ENCODE measurements at regions not wholly inside any gene's neighbourhood (a gene's known extent, or its start where the extent isn't known, plus 50 kb on each side); places are given as distances from the start of the nearest gene placed in this dataset.

DNA sequence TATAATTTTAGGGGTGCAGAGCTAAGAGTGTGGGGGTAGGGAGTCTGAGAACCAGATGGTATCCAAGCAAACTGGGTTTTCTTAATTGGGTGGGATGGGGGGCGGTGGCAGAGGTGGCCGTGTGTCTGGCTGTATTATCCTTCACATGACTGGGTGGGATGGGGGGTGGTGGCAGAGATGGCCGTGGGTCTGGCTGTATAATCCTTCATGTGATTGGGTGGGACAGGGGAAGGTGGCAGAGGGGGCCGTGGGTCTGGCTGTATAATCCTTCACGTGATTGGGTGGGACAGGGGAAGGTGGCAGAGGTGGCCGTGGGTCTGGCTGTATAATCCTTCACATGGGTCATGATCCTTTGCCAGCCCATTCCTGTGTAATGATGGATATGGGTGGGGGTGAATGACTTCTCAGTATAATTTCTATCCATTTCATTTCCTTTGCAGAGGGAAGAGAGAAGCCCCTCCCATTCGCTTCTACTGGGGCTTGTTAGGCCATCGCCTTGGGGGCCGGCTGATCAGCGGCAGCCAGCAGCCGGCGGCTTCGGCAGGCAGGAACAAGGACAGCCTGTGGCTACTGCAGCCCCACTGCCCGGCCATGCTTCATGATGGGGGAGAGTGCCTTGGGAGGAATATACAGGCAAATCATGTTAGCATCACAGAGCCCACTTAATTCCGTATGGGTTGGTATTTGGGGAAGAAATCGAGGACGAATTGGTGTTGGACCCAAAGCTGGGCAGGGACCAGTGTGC is 179.6 kb upstream of the MKI67 start:
- Histone ChIP-seq H3K4me3 (ENCODE audit: low read depth in 1 of 2, low read length in 2 of 2) (no peak overlapping the region), H3K9me3 (ENCODE audit: insufficient read depth, low read length, severe bottlenecking) (peaks cover 13% of the 10 kb centered on the region), H3K4me2 (ENCODE audit: insufficient read depth, low read length) (no peak overlapping the region), H2AFZ (ENCODE audit: low read depth, low read length) (no peak overlapping the region), H3K4me1 (ENCODE audit: insufficient read depth, low read length) (no peaks in the 10 kb centered on the region), H3K79me2 (ENCODE audit: insufficient read depth, low read length) (no peaks in the 10 kb centered on the region), H3K36me3 (ENCODE audit: insufficient read depth, low read length) (no peaks in the 10 kb centered on the region; the same call in 1 of the 2 replicates), H4K20me1 (ENCODE audit: insufficient read depth, low read length) (no peaks in the 10 kb centered on the region), H3K9ac (ENCODE audit: low read depth, low read length) (no peak overlapping the region), H3K27me3 (ENCODE audit: insufficient read depth, low read length, poor library complexity) (no peaks in the 10 kb centered on the region), H3K27ac (ENCODE audit: low read length) (no peak overlapping the region)
- no peak for TF ChIP-seq CTCF (IDR thresholded peaks at IDR 0.05; ENCODE audit: borderline replicate concordance, extremely low read depth, low read length, poor library complexity, severe bottlenecking)
- no peak for TF ChIP-seq EZH2 (IDR thresholded peaks at IDR 0.05; ENCODE audit: borderline replicate concordance, low read depth, low read length, severe bottlenecking)
- ATAC-seq (ENCODE audit: insufficient read depth, low read depth) = no peak
- no peak for DNase-seq

- H3K9ac ChIP-seq (ENCODE audit: low read depth, low read length) = no peak overlapping the region
- no peak for TF ChIP-seq EZH2 (IDR thresholded peaks at IDR 0.05; ENCODE audit: borderline replicate concordance, low read depth, low read length, severe bottlenecking)
- no peak for TF ChIP-seq CTCF (IDR thresholded peaks at IDR 0.05; ENCODE audit: borderline replicate concordance, extremely low read depth, low read length, poor library complexity, severe bottlenecking)
- H3K27ac ChIP-seq (ENCODE audit: low read length) = no peak overlapping the region
- no peak overlapping the region for H3K4me3 ChIP-seq (ENCODE audit: low read depth in 1 of 2, low read length in 2 of 2)
- H3K4me1 ChIP-seq (ENCODE audit: insufficient read depth, low read length) = no peaks in the 10 kb centered on the region
- H3K36me3 ChIP-seq (ENCODE audit: insufficient read depth, low read length) = no peaks in the 10 kb centered on the region; the same call in 1 of the 2 replicates
- peaks cover 8% of the 10 kb centered on the region for H3K9me3 ChIP-seq (ENCODE audit: insufficient read depth, low read length, severe bottlenecking)
- H3K27me3 ChIP-seq (ENCODE audit: insufficient read depth, low read length, poor library complexity) = no peaks in the 10 kb centered on the region
- no peak for ATAC-seq (ENCODE audit: insufficient read depth, low read depth)
- H3K79me2 ChIP-seq (ENCODE audit: insufficient read depth, low read length) = no peaks in the 10 kb centered on the region
- no peak overlapping the region for H3K4me2 ChIP-seq (ENCODE audit: insufficient read depth, low read length)
- H2AFZ ChIP-seq (ENCODE audit: low read depth, low read length) = no peak overlapping the region
- no peaks in the 10 kb centered on the region for H4K20me1 ChIP-seq (ENCODE audit: insufficient read depth, low read length)
- DNase-seq = no peak
Observed at GRCh38 chr10:128306535-128306934, 180.3 kb upstream of the MKI67 start.

GRCh38 chr10:128306966-128307365 is 180.7 kb upstream of the MKI67 start:
- H3K79me2 ChIP-seq (ENCODE audit: insufficient read depth, low read length) = no peaks in the 10 kb centered on the region
- no peak overlapping the region for H3K4me2 ChIP-seq (ENCODE audit: insufficient read depth, low read length)
- H3K4me1 ChIP-seq (ENCODE audit: insufficient read depth, low read length) = no peaks in the 10 kb centered on the region
- no peak for TF ChIP-seq CTCF (IDR thresholded peaks at IDR 0.05; ENCODE audit: borderline replicate concordance, extremely low read depth, low read length, poor library complexity, severe bottlenecking)
- no peak for TF ChIP-seq EZH2 (IDR thresholded peaks at IDR 0.05; ENCODE audit: borderline replicate concordance, low read depth, low read length, severe bottlenecking)
- peaks cover 5% of the 10 kb centered on the region for H3K9me3 ChIP-seq (ENCODE audit: insufficient read depth, low read length, severe bottlenecking)
- no peak overlapping the region for H3K9ac ChIP-seq (ENCODE audit: low read depth, low read length)
- H2AFZ ChIP-seq (ENCODE audit: low read depth, low read length) = no peak overlapping the region
- no peak overlapping the region for H3K4me3 ChIP-seq (ENCODE audit: low read depth in 1 of 2, low read length in 2 of 2)
- ATAC-seq (ENCODE audit: insufficient read depth, low read depth) = no peak
- H4K20me1 ChIP-seq (ENCODE audit: insufficient read depth, low read length) = no peaks in the 10 kb centered on the region
- H3K27me3 ChIP-seq (ENCODE audit: insufficient read depth, low read length, poor library complexity) = no peaks in the 10 kb centered on the region
- DNase-seq = no peak
- no peaks in the 10 kb centered on the region; the same call in 1 of the 2 replicates for H3K36me3 ChIP-seq (ENCODE audit: insufficient read depth, low read length)
- no peak overlapping the region for H3K27ac ChIP-seq (ENCODE audit: low read length)
